NCI-H524 (cell line): ENCODE measurements at regions not wholly inside any gene's neighbourhood (a gene's known extent, or its start where the extent isn't known, plus 50 kb on each side); places are given as distances from the start of the nearest gene placed in this dataset.
"Not testable (repeated sequence)": the region's sequence is repeated elsewhere in the genome, so short reads cannot be mapped to it uniquely, and the experiment has no call there.

ENCODE experiments used
- DNase-seq, 2 experiments: peaks; one replicate each; lab custom pipeline; 2025; lab: John Stamatoyannopoulos, UW

- DNase-seq, result no peak
Observed at GRCh38 chr2:58788402-58788801, 547.3 kb upstream of the FANCL start.

GRCh38 chr2:58770846-58771245, 529.7 kb upstream of the FANCL start:
- DNase-seq, result no peak

- no peak for DNase-seq
Observed at GRCh38 chr2:58769864-58770234, 528.7 kb upstream of the FANCL start.

- DNase-seq, result no peak
Observed at GRCh38 chr2:58769111-58769863, 528.2 kb upstream of the FANCL start.

- DNase-seq, result no peak
Observed at GRCh38 chr2:58768715-58769080, 527.6 kb upstream of the FANCL start.

GRCh38 chr2:58767828-58768714, 526.9 kb upstream of the FANCL start:
- peak; percentile 21 to 73 for DNase-seq

- no peak for DNase-seq
Observed at GRCh38 chr2:58764338-58765104, 523.4 kb upstream of the FANCL start.

- peak; percentile 80 to 87 for DNase-seq
Observed at GRCh38 chr2:58762176-58762781, 521.2 kb upstream of the FANCL start.

- no peak for DNase-seq
Observed at GRCh38 chr2:58757971-58758370, 516.8 kb upstream of the FANCL start.

GRCh38 chr2:58756336-58756735, 515.2 kb upstream of the FANCL start:
- no peak for DNase-seq

GRCh38 chr2:58752507-58752906, 511.4 kb upstream of the FANCL start:
- DNase-seq, result not testable (repeated sequence)

GRCh38 chr2:58751676-58752075, 510.6 kb upstream of the FANCL start:
- not testable (repeated sequence) for DNase-seq

GRCh38 chr2:58749041-58749440, 507.9 kb upstream of the FANCL start:
- no peak for DNase-seq

GRCh38 chr2:58745334-58745733, 504.2 kb upstream of the FANCL start:
- not testable (repeated sequence) for DNase-seq

- no peak for DNase-seq
Observed at GRCh38 chr2:58740426-58740825, 499.3 kb upstream of the FANCL start.

- DNase-seq, result no peak
Observed at GRCh38 chr2:58739033-58739432, 497.9 kb upstream of the FANCL start.

- peak in 1 of 2 experiments; percentile 60 for DNase-seq
Observed at GRCh38 chr2:58734365-58734764, 493.2 kb upstream of the FANCL start.

GRCh38 chr2:58732999-58733398, 491.9 kb upstream of the FANCL start:
- DNase-seq, result no peak

GRCh38 chr2:58731488-58731869, 490.4 kb upstream of the FANCL start:
- DNase-seq, result no peak

GRCh38 chr2:58730764-58731487, 489.8 kb upstream of the FANCL start:
- DNase-seq, result no peak

GRCh38 chr2:58727981-58728656, 487.0 kb upstream of the FANCL start:
- DNase-seq, result no peak
